Activated CD8-positive, alpha-beta T cell treated with anti-CD3 and anti-CD28 coated beads for 36 hours (primary cell): ENCODE measurements at regions not wholly inside any gene's neighbourhood (a gene's known extent, or its start where the extent isn't known, plus 50 kb on each side); places are given as distances from the start of the nearest gene placed in this dataset.
"Not testable (repeated sequence)": the region's sequence is repeated elsewhere in the genome, so short reads cannot be mapped to it uniquely, and the experiment has no call there.

Source experiments
- ATAC-seq: fragments of 200-7000 bp; cut with Tn5 transposase; one replicate; pipeline ENCODE4 v1.10.0; 2021; ENCODE audit warnings: mild to moderate bottlenecking, moderate library complexity
- CTCF ChIA-PET: fragments of 350-600 bp; sonication (Branson Sonifier 250); formaldehyde crosslinking; loops from one replicate; lab custom pipeline; 2021; ENCODE audit warnings: antibody characterized with exemption; lab: Charles Lee
- POLR2A ChIA-PET: fragments of 350-600 bp; sonication (Branson Sonifier 250); formaldehyde crosslinking; loops from one replicate; lab custom pipeline; 2021; ENCODE audit warnings: antibody characterized with exemption; lab: Charles Lee
- DNase-seq: peaks from one replicate; pipeline ENCODE4 v3.0.0-alpha.2; 2020
- H3K27ac Mint-ChIP-seq: one replicate; pipeline ENCODE4 v1.8.0; 2021; ENCODE audit warnings: mild to moderate bottlenecking, mixed read lengths
- H3K27me3 Mint-ChIP-seq: one replicate; pipeline ENCODE4 v1.8.0; 2021; ENCODE audit warnings: mixed read lengths
- H3K36me3 Mint-ChIP-seq: one replicate; pipeline ENCODE4 v1.8.0; 2021; ENCODE audit warnings: low read depth, mixed read lengths
- H3K4me1 Mint-ChIP-seq: one replicate; pipeline ENCODE4 v1.8.0; 2021; ENCODE audit warnings: low read depth, mixed read lengths
- H3K4me3 Mint-ChIP-seq: one replicate; pipeline ENCODE4 v1.8.0; 2021; ENCODE audit warnings: mild to moderate bottlenecking, moderate library complexity, mixed read lengths
- H3K9me3 Mint-ChIP-seq: one replicate; pipeline ENCODE4 v1.8.0; 2021; ENCODE audit warnings: mixed read lengths
- intact Hi-C: fragments of 100-400 bp; cut with micrococcal nuclease; formaldehyde crosslinking; loops from one replicate; pipeline ENCODE4 v1.10.0; 2022
- TF ChIP-seq, protein P1 (sequence below): fragments of 200-600 bp; IDR thresholded peaks from one replicate; pipeline ENCODE4 v1.8.0; 2022; ENCODE audit warnings: antibody characterized with exemption, mild to moderate bottlenecking

DNA sequence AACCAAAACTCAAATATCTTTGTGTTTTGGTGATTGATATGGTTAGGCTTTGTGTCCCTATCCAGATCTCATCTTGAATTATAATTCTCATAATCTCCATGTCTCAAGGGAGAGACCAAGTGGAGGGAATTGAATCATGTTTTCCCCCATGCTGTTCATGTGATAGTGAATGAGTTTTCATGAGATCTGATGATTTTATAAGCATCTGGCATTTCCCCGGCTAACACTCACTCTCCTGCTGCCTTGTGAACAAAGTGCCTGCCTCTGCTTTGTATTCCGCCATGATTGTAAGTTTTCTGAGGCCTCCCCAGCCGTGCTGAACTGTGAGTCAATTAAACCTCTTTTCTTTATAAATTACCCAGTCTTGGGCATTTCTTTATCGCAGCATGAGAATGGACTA is 419.5 kb downstream of the SH2D4B start:
- Mint-ChIP-seq H3K36me3 (no peaks in the 10 kb centered on the region), H3K27me3 (peaks cover 4% of the 10 kb centered on the region), H3K4me1 (no peaks in the 10 kb centered on the region), H3K27ac (no peak overlapping the region), H3K9me3 (no peaks in the 10 kb centered on the region), H3K4me3 (no peak overlapping the region)
- ChIA-PET CTCF (no interaction called here), POLR2A (no interaction called here)
- DNase-seq = no peak
- intact Hi-C loops = no loop called here
- TF ChIP-seq, protein P1, sequence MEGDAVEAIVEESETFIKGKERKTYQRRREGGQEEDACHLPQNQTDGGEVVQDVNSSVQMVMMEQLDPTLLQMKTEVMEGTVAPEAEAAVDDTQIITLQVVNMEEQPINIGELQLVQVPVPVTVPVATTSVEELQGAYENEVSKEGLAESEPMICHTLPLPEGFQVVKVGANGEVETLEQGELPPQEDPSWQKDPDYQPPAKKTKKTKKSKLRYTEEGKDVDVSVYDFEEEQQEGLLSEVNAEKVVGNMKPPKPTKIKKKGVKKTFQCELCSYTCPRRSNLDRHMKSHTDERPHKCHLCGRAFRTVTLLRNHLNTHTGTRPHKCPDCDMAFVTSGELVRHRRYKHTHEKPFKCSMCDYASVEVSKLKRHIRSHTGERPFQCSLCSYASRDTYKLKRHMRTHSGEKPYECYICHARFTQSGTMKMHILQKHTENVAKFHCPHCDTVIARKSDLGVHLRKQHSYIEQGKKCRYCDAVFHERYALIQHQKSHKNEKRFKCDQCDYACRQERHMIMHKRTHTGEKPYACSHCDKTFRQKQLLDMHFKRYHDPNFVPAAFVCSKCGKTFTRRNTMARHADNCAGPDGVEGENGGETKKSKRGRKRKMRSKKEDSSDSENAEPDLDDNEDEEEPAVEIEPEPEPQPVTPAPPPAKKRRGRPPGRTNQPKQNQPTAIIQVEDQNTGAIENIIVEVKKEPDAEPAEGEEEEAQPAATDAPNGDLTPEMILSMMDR = no peak
- no peak for ATAC-seq

DNA sequence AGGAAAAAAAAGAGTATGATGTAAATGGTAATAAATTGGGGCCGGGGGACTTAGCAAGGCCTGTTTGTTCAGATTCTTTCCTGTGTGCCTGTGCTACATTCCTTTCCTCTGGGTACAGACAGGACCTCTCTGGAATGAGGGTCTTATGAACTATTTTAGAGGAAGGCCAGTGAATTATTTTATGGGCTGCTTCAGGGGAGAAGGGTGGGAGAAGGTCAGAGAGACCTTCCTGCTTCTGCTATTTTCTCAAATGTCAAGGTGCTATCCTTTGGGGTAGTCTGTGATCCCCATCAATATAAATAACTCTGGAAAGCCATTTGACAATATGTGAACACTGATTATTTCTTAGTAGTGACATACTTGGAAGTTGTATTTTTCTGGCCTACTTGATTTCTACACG is 426.5 kb downstream of the SH2D4B start:
- TF ChIP-seq, protein P1 = no peak
- H3K4me3 Mint-ChIP-seq = no peak overlapping the region
- intact Hi-C loops = no loop called here
- peaks cover 3% of the 10 kb centered on the region for H3K27me3 Mint-ChIP-seq
- DNase-seq = no peak
- ATAC-seq = no peak
- H3K36me3 Mint-ChIP-seq = no peaks in the 10 kb centered on the region
- POLR2A ChIA-PET = no interaction called here
- CTCF ChIA-PET = no interaction called here
- H3K9me3 Mint-ChIP-seq = no peaks in the 10 kb centered on the region
- no peaks in the 10 kb centered on the region for H3K4me1 Mint-ChIP-seq
- H3K27ac Mint-ChIP-seq = no peak overlapping the region

DNA sequence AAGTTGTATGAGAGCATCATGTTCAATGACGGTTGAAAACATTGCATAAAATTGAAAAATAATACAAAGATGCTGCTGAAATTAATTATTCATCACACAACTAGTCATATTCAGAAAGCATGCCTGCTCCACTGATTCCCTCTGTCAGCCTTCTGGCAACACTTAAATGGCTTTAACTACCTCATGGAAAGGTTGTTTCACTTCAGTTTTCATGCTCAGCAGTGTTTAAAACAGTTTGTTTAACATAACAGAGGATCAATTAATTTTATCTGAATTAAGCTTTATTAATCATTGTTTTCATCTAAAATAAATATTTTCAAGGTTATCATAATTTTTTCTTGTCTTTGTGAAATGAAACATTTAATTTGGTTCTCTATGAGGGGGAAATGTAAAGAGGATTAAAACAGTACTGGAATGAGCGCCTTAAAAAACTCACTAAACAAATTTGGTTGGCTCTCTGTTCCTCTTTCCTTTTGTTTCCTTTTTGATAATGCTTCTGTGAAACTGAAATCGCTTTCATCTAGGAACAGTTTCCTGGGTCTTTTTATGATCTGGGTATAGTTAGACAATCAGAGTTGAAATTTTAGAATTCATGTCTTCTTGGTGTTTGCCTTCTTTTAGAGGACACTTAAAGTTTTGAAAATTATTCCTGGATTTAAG is 427.4 kb downstream of the SH2D4B start:
- no peaks in the 10 kb centered on the region for H3K36me3 Mint-ChIP-seq
- H3K27ac Mint-ChIP-seq = no peak overlapping the region
- DNase-seq (no peak), ATAC-seq (no peak)
- no peaks in the 10 kb centered on the region for H3K9me3 Mint-ChIP-seq
- ChIA-PET POLR2A (no interaction called here), CTCF (no interaction called here)
- peaks cover 3% of the 10 kb centered on the region for H3K27me3 Mint-ChIP-seq
- H3K4me3 Mint-ChIP-seq = no peak overlapping the region
- TF ChIP-seq, protein P1 = no peak
- H3K4me1 Mint-ChIP-seq = no peaks in the 10 kb centered on the region
- intact Hi-C loops = no loop called here

DNA sequence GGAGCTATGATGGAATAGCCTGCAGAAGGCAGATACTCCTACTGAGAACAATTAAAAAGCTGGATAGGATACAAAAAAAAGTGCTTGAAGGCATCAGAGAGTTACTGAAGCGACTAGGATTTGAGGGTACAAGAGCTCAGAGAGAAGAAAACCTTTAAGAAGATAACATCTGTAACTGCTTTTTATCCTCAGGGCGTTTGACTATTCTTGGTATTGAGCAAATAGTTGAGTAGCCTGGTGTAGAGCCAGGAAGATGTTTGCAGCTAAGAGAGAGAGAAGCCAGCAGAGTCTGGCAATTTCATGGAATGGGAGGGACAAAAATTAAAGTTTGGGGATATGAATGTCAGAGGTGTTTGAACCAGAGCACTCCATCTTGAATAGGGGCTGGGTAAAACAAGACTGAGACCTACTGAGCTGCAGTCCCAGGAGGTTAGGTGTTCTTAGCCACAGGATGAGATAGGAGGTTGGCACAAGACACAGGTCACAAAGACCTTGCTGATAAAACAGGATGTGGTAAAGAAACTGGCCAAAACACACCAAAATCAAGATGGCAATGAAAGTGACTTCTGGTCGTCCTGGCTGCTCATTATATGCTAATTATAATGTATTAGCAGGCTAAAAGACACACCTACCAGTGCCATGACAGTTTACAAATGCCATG is 428.8 kb downstream of the SH2D4B start:
- ChIA-PET POLR2A (no interaction called here), CTCF (no interaction called here)
- Mint-ChIP-seq H3K4me1 (no peaks in the 10 kb centered on the region), H3K36me3 (no peaks in the 10 kb centered on the region), H3K9me3 (no peaks in the 10 kb centered on the region), H3K27ac (no peak overlapping the region), H3K4me3 (no peak overlapping the region), H3K27me3 (no peaks in the 10 kb centered on the region)
- intact Hi-C loops = no loop called here
- TF ChIP-seq, protein P1 = no peak
- DNase-seq = no peak
- ATAC-seq = no peak

DNA sequence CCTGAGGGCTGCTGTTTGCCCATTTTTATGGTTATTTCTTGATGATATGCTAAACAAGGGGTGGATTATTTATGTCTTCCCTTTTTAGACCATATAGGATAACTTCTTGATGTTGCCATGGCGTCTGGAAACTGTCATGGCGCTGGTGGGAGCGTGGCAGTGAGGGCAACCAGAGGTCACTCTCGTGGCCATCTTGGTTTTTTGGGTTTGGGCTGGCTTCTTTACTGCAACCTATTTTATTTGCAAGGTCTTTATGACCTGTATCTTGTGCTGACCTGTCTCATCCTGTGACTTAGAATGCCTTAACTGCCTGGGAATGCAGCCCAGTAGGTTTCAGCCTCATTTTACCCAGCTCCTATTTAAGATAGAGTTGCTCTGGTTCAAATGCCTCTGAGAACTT is 429.7 kb downstream of the SH2D4B start:
- H3K27ac Mint-ChIP-seq, H3K27me3 Mint-ChIP-seq, H3K9me3 Mint-ChIP-seq, POLR2A ChIA-PET, H3K36me3 Mint-ChIP-seq, ATAC-seq, intact Hi-C loops, H3K4me1 Mint-ChIP-seq, CTCF ChIA-PET, DNase-seq, H3K4me3 Mint-ChIP-seq: not testable (repeated sequence)
